Mesendoderm (in vitro differentiated cells): ENCODE measurements at regions not wholly inside any gene's neighbourhood (a gene's known extent, or its start where the extent isn't known, plus 50 kb on each side); places are given as distances from the start of the nearest gene placed in this dataset.

ENCODE experiments used
- DNase-seq: peaks from one replicate; pipeline ENCODE4 v3.0.0; 2013
- H2AK5ac ChIP-seq: 2 replicates; pipeline ENCODE4 v1.6.1; 2013; ENCODE audit warnings: low read length, inconsistent platforms
- H2BK120ac ChIP-seq: 2 replicates; pipeline ENCODE4 v1.6.1; 2013; ENCODE audit warnings: low read depth, mild to moderate bottlenecking, low read length, moderate library complexity, mixed read lengths
- H2BK15ac ChIP-seq: replicated peaks from 2 replicates; pipeline ENCODE4 v1.6.1; 2013; ENCODE audit warnings: low read depth, mild to moderate bottlenecking, moderate library complexity
- H2BK5ac ChIP-seq: 2 replicates; pipeline ENCODE4 v1.6.1; 2013; ENCODE audit warnings: low read length, inconsistent platforms
- H3K18ac ChIP-seq: 2 replicates; pipeline ENCODE4 v1.6.1; 2013; ENCODE audit warnings: mild to moderate bottlenecking, low read length, mixed read lengths
- H3K23ac ChIP-seq: one replicate; pipeline ENCODE4 v1.6.1; 2013; ENCODE audit warnings: low read length
- H3K27ac ChIP-seq: 2 replicates; pipeline ENCODE4 v1.5.1; 2013; ENCODE audit warnings: low read depth, mild to moderate bottlenecking, inconsistent platforms, low read length, moderate library complexity
- H3K27me3 ChIP-seq: 2 replicates; pipeline ENCODE4 v1.6.1; 2013; ENCODE audit warnings: low read length, control low read depth, mild to moderate bottlenecking, inconsistent platforms; ENCODE audit not compliant: insufficient read depth, poor library complexity
- H3K36me3 ChIP-seq: 2 replicates; pipeline ENCODE4 v1.6.1; 2013; ENCODE audit warnings: low read length, inconsistent platforms; ENCODE audit not compliant: control insufficient read depth, insufficient read depth
- H3K4ac ChIP-seq: one replicate; pipeline ENCODE4 v1.6.1; 2013; ENCODE audit warnings: low read depth, mild to moderate bottlenecking, low read length, moderate library complexity
- H3K4me1 ChIP-seq: 2 replicates; pipeline ENCODE4 v1.6.1; 2013; ENCODE audit warnings: low read depth, low read length, inconsistent platforms; ENCODE audit not compliant: control insufficient read depth
- H3K4me2 ChIP-seq: 2 replicates; pipeline ENCODE4 v1.6.1; 2013; ENCODE audit warnings: low read length
- H3K4me3 ChIP-seq: 2 replicates; pipeline ENCODE4 v1.5.1; 2013; ENCODE audit warnings: mild to moderate bottlenecking, low read length
- H3K56ac ChIP-seq: one replicate; pipeline ENCODE4 v1.6.1; 2013; ENCODE audit warnings: low read length
- H3K79me1 ChIP-seq: 2 replicates; pipeline ENCODE4 v1.6.1; 2013; ENCODE audit warnings: low read length, inconsistent platforms
- H3K79me2 ChIP-seq: 2 replicates; pipeline ENCODE4 v1.6.1; 2013; ENCODE audit warnings: mild to moderate bottlenecking, low read length; ENCODE audit not compliant: control insufficient read depth, insufficient read depth
- H3K9ac ChIP-seq: 2 replicates; pipeline ENCODE4 v1.6.1; 2013; ENCODE audit warnings: low read length, inconsistent platforms
- H4K5ac ChIP-seq: one replicate; pipeline ENCODE4 v1.6.1; 2013; ENCODE audit warnings: low read length
- H4K8ac ChIP-seq: one replicate; pipeline ENCODE4 v1.6.1; 2013; ENCODE audit warnings: low read depth, mild to moderate bottlenecking, control low read depth, low read length, moderate library complexity
- WGBS: extraction: QIAGEN DNeasy Blood & Tissue Kit; methylation state at CpG from one replicate; pipeline ENCODE4 v1.1.7; 2013; ENCODE audit warnings: low lambda C conversion rate, missing lambda C conversion rate; ENCODE audit not compliant: insufficient coverage; ENCODE audit errors: extremely low coverage; 5-methylcytosine and 5-hydroxymethylcytosine counted together

GRCh38 chr7:144975882-144976281, 140.0 kb upstream of the TPK1 start:
- Histone ChIP-seq H3K27me3 (no peaks in the 10 kb centered on the region), H4K8ac (no peak overlapping the region), H3K79me2 (no peaks in the 10 kb centered on the region), H3K4me2 (no peak overlapping the region), H2AK5ac (no peak overlapping the region), H3K79me1 (no peaks in the 10 kb centered on the region), H2BK5ac (no peak overlapping the region), H3K56ac (no peak overlapping the region), H2BK120ac (no peak overlapping the region), H2BK15ac (no peak overlapping the region), H3K4me3 (no peak overlapping the region), H3K9ac (no peak overlapping the region), H3K4me1 (no peaks in the 10 kb centered on the region), H3K4ac (no peak overlapping the region), H3K23ac (no peak overlapping the region), H3K36me3 (no peaks in the 10 kb centered on the region), H3K27ac (no peak overlapping the region), H4K5ac (no peak overlapping the region), H3K18ac (no peak overlapping the region)
- DNase-seq, result no peak
- no CpG with 5 or more reads among the region's 4 CpGs for WGBS

- Histone ChIP-seq H2BK5ac (no peak overlapping the region), H4K5ac (no peak overlapping the region), H2BK15ac (no peak overlapping the region)
Measured at GRCh38 chr7:144969787-144970186, 133.9 kb upstream of the TPK1 start.

GRCh38 chr7:144960763-144961162, 124.9 kb upstream of the TPK1 start:
- Histone ChIP-seq H2BK15ac (no peak overlapping the region), H3K27me3 (no peaks in the 10 kb centered on the region), H3K9ac (no peak overlapping the region), H3K4me1 (no peaks in the 10 kb centered on the region), H4K8ac (no peak overlapping the region), H3K4me2 (no peak overlapping the region), H3K18ac (no peak overlapping the region), H2BK120ac (no peak overlapping the region), H3K4me3 (no peak overlapping the region), H2BK5ac (no peak overlapping the region), H3K79me2 (no peaks in the 10 kb centered on the region), H3K23ac (no peak overlapping the region), H3K56ac (no peak overlapping the region), H3K79me1 (no peaks in the 10 kb centered on the region), H2AK5ac (no peak overlapping the region), H4K5ac (no peak overlapping the region), H3K27ac (no peak overlapping the region), H3K36me3 (no peaks in the 10 kb centered on the region), H3K4ac (no peak overlapping the region)
- no CpG with 5 or more reads among the region's 3 CpGs for WGBS
- DNase-seq, result no peak

More at GRCh38 chr7:144969787-144970186, 133.9 kb upstream of the TPK1 start:
- DNase-seq, result no peak
- Histone ChIP-seq H2BK120ac (no peak overlapping the region), H3K56ac (no peak overlapping the region), H3K27ac (no peak overlapping the region), H3K4ac (no peak overlapping the region), H3K4me2 (no peak overlapping the region), H3K27me3 (no peaks in the 10 kb centered on the region), H3K23ac (no peak overlapping the region), H3K4me3 (no peak overlapping the region), H3K79me1 (no peaks in the 10 kb centered on the region), H3K36me3 (no peaks in the 10 kb centered on the region), H2AK5ac (no peak overlapping the region), H3K4me1 (no peaks in the 10 kb centered on the region), H3K18ac (no peak overlapping the region), H3K79me2 (no peaks in the 10 kb centered on the region), H3K9ac (no peak overlapping the region), H4K8ac (no peak overlapping the region)
- no CpG with 5 or more reads among the region's 3 CpGs for WGBS

GRCh38 chr7:144957998-144958397, 122.1 kb upstream of the TPK1 start:
- Histone ChIP-seq H2BK120ac (no peak overlapping the region), H3K27me3 (no peaks in the 10 kb centered on the region), H3K23ac (no peak overlapping the region), H3K4ac (no peak overlapping the region), H3K79me2 (no peaks in the 10 kb centered on the region), H3K56ac (no peak overlapping the region), H3K4me2 (no peak overlapping the region), H2BK5ac (no peak overlapping the region), H3K27ac (no peak overlapping the region), H4K5ac (no peak overlapping the region), H3K79me1 (no peaks in the 10 kb centered on the region), H3K36me3 (no peaks in the 10 kb centered on the region), H3K4me1 (no peaks in the 10 kb centered on the region), H4K8ac (no peak overlapping the region), H3K9ac (no peak overlapping the region), H2BK15ac (no peak overlapping the region), H2AK5ac (no peak overlapping the region), H3K18ac (no peak overlapping the region), H3K4me3 (no peak overlapping the region)
- DNase-seq, result peak; percentile 12
- WGBS, result no CpG with 5 or more reads among the region's 2 CpGs

- Histone ChIP-seq H4K8ac (no peak overlapping the region), H3K56ac (no peak overlapping the region), H3K23ac (no peak overlapping the region), H3K79me1 (no peaks in the 10 kb centered on the region), H3K79me2 (no peaks in the 10 kb centered on the region), H3K4me1 (no peaks in the 10 kb centered on the region), H2BK5ac (no peak overlapping the region), H3K36me3 (no peaks in the 10 kb centered on the region), H4K5ac (no peak overlapping the region), H3K9ac (no peak overlapping the region), H2BK15ac (no peak overlapping the region), H3K4ac (no peak overlapping the region), H3K18ac (no peak overlapping the region), H3K4me3 (no peak overlapping the region), H3K4me2 (no peak overlapping the region), H2BK120ac (no peak overlapping the region), H2AK5ac (no peak overlapping the region), H3K27me3 (no peaks in the 10 kb centered on the region), H3K27ac (no peak overlapping the region)
- DNase-seq, result no peak
- WGBS, result no CpG with 5 or more reads among the region's 1 CpG
Measured at GRCh38 chr7:144955422-144955821, 119.6 kb upstream of the TPK1 start.

GRCh38 chr7:144941127-144941526, 105.3 kb upstream of the TPK1 start:
- Histone ChIP-seq H4K8ac (no peak overlapping the region), H3K4me3 (no peak overlapping the region), H2BK5ac (no peak overlapping the region), H3K9ac (no peak overlapping the region), H3K79me1 (no peaks in the 10 kb centered on the region), H2AK5ac (no peak overlapping the region), H3K56ac (no peak overlapping the region), H2BK120ac (no peak overlapping the region), H3K36me3 (no peaks in the 10 kb centered on the region), H3K18ac (no peak overlapping the region), H3K4me1 (no peaks in the 10 kb centered on the region), H2BK15ac (no peak overlapping the region), H3K27ac (no peak overlapping the region), H3K79me2 (no peaks in the 10 kb centered on the region), H3K4me2 (no peak overlapping the region), H3K23ac (no peak overlapping the region), H3K4ac (no peak overlapping the region), H4K5ac (no peak overlapping the region), H3K27me3 (no peaks in the 10 kb centered on the region)
- DNase-seq, result peak; percentile 68
- no CpG with 5 or more reads among the region's 1 CpG for WGBS
